ENCODE measurements at regions not wholly inside any gene's neighbourhood (a gene's known extent, or its start where the extent isn't known, plus 50 kb on each side); places are given as distances from the start of the nearest gene placed in this dataset.

DNA sequence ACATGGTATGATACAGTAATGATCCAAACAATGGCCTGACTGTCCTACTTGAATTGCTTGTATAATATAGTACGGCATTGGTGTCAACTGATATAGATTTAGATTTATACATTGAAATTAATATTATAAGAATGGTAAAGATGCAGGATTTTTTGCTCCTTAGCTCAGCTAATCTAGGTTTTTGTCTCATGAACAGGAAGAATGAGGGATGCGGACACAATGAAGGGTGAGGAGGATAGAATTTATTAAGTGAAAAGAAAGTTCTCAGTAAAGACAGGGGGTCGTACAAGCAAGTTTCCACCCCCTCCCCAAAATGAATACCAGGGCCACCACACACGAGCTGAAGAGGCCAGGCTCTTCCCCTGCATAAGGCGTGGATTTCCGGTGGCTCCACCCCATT lies 96.1 kb downstream of the KCNA5 start:
- no peak overlapping the region for H3K27ac ChIP-seq (ENCODE audit: low read depth, low read length)
- TF ChIP-seq CTCF (IDR thresholded peaks at IDR 0.05; ENCODE audit: low read depth, low read length): no peak
- peaks cover 8% of the 10 kb centered on the region for H3K9me3 ChIP-seq (ENCODE audit: control insufficient read depth, insufficient read depth, low read length)
- POLR2A ChIA-PET: no interaction called here
- no peak for DNase-seq (ENCODE audit: low read depth, low spot score)
- H3K27me3 ChIP-seq (ENCODE audit: control insufficient read depth, insufficient read depth, low read length): no peaks in the 10 kb centered on the region
- H3K4me3 ChIP-seq (ENCODE audit: low read depth, low read length): no peak overlapping the region
- CTCF ChIA-PET: no interaction called here

DNA sequence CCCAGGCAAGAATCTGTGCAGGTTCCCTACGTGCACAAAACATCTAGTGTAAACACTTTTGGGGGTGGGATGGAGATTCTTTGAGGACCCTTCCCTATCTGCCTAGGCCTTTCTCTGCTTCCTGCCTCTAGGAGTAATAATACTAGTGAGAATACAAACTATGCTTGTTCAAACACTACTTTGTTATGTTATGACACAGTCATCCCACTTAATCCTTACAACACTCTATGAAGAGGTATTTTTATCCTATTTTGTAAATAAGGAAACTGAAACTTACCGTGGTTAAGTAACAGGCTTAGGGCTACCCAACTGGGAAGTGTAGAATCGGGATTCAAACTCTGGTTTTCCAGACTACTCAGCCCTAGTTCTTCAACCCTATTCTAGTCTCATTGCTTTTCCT lies 96.5 kb downstream of the KCNA5 start:
- no peak for DNase-seq (ENCODE audit: low read depth, low spot score)
- H3K9me3 ChIP-seq (ENCODE audit: control insufficient read depth, insufficient read depth, low read length): peaks cover 8% of the 10 kb centered on the region
- ChIA-PET CTCF (no interaction called here), POLR2A (no interaction called here)
- no peak overlapping the region for H3K27ac ChIP-seq (ENCODE audit: low read depth, low read length)
- no peaks in the 10 kb centered on the region for H3K27me3 ChIP-seq (ENCODE audit: control insufficient read depth, insufficient read depth, low read length)
- no peak for TF ChIP-seq CTCF (IDR thresholded peaks at IDR 0.05; ENCODE audit: low read depth, low read length)
- H3K4me3 ChIP-seq (ENCODE audit: low read depth, low read length): no peak overlapping the region

- H3K9me3 ChIP-seq (ENCODE audit: control insufficient read depth, insufficient read depth, low read length): no peaks in the 10 kb centered on the region
- H3K27ac ChIP-seq (ENCODE audit: low read depth, low read length): no peak overlapping the region
- CTCF ChIA-PET: no interaction called here
- no peak for TF ChIP-seq CTCF (IDR thresholded peaks at IDR 0.05; ENCODE audit: low read depth, low read length)
- DNase-seq (ENCODE audit: low read depth, low spot score): no peak
- H3K27me3 ChIP-seq (ENCODE audit: control insufficient read depth, insufficient read depth, low read length): peaks cover 7% of the 10 kb centered on the region
- POLR2A ChIA-PET: no interaction called here
- H3K4me3 ChIP-seq (ENCODE audit: low read depth, low read length): no peak overlapping the region
These were observed 105.2 kb downstream of the KCNA5 start for GRCh38 chr12:5148880-5149279.

GRCh38 chr12:5154091-5154490 lies 110.4 kb downstream of the KCNA5 start:
- POLR2A ChIA-PET: no interaction called here
- DNase-seq (ENCODE audit: low read depth, low spot score): no peak
- Histone ChIP-seq H3K9me3 (ENCODE audit: control insufficient read depth, insufficient read depth, low read length) (no peaks in the 10 kb centered on the region), H3K4me3 (ENCODE audit: low read depth, low read length) (no peak overlapping the region), H3K27me3 (ENCODE audit: control insufficient read depth, insufficient read depth, low read length) (peaks cover 9% of the 10 kb centered on the region), H3K27ac (ENCODE audit: low read depth, low read length) (no peak overlapping the region)
- CTCF ChIA-PET: interaction anchor here (0.8 kb wide), 1 partner anchor 305 kb away, joined by 3 read pairs; no protein-coding TSS in a partner anchor
- TF ChIP-seq CTCF (IDR thresholded peaks at IDR 0.05; ENCODE audit: low read depth, low read length): 0 out of 2 replicates have a peak, but pooled peaks have one; percentile 11

DNA sequence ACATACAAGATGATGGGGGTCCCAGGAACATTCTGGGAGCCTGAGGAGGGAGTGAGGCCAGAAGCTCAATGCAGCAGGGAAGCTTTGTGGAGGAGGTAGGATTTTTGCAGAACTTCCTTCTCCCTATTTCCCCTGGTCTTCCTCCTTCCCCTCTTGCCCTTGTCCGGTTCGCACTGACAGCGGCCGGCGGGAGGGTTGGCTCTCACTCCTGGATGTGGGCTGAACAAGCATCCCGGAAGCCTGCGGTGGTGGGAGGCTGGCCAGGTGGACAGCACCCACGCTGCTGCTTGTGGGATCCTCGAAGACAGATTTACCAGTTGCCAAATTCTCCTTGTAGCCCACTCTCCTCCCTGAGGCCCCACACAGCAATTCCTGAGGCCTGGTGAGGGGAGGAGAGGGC lies 112.2 kb downstream of the KCNA5 start:
- Histone ChIP-seq H3K9me3 (ENCODE audit: control insufficient read depth, insufficient read depth, low read length) (no peaks in the 10 kb centered on the region), H3K27me3 (ENCODE audit: control insufficient read depth, insufficient read depth, low read length) (peaks cover 4% of the 10 kb centered on the region), H3K27ac (ENCODE audit: low read depth, low read length) (no peak overlapping the region), H3K4me3 (ENCODE audit: low read depth, low read length) (no peak overlapping the region)
- POLR2A ChIA-PET: no interaction called here
- CTCF ChIA-PET: no interaction called here
- no peak for DNase-seq (ENCODE audit: low read depth, low spot score)
- no peak for TF ChIP-seq CTCF (IDR thresholded peaks at IDR 0.05; ENCODE audit: low read depth, low read length)
